ENCODE measurements at regions not wholly inside any gene's neighbourhood (a gene's known extent, or its start where the extent isn't known, plus 50 kb on each side); places are given as distances from the start of the nearest gene placed in this dataset.

GRCh38 chr3:177379045-177379444, 181.8 kb upstream of the TBL1XR1 start (continued):
- no peak for TF ChIP-seq GPBP1L1 (CRISPR knock-in tag; IDR thresholded peaks at IDR 0.05)

GRCh38 chr3:177381070-177381469, 183.8 kb upstream of the TBL1XR1 start:
- H2AFZ ChIP-seq (ENCODE audit: low read length), result no peak overlapping the region
- no peaks in the 10 kb centered on the region for H3K36me3 ChIP-seq (replicated peaks in 1 of 2; ENCODE audit: control insufficient read depth in 1 of 2, insufficient read depth in 2 of 2, low read length in 2 of 2)
- ATAC-seq (no peak), FAIRE-seq (no peak), DNase-seq (ENCODE audit: low spot score) (no peak)
- no peaks in the 10 kb centered on the region for H4K20me1 ChIP-seq (ENCODE audit: insufficient read depth, low read length)
- no peak overlapping the region for H3K9ac ChIP-seq (ENCODE audit: insufficient read depth, low read depth, low read length)
- H3K27ac ChIP-seq (ENCODE audit: extremely low read length, insufficient read depth, low read length), result no peak overlapping the region
- no peaks in the 10 kb centered on the region for H3K79me2 ChIP-seq (ENCODE audit: insufficient read depth, low read length)
- peaks cover 5% of the 10 kb centered on the region; the same call in 1 of the 2 replicates for H3K4me1 ChIP-seq (ENCODE audit: insufficient read depth, low read length)
- no peaks in the 10 kb centered on the region for H3K9me3 ChIP-seq (ENCODE audit: low read length)
- TF ChIP-seq MAFK (conservative IDR thresholded peaks at IDR 0.05 in 1 of 2, IDR thresholded peaks at IDR 0.05 in 1 of 2; ENCODE audit: low read length in 2 of 2), result peak; percentile 55 to 71
- TF ChIP-seq ZBTB21 (CRISPR knock-in tag; IDR thresholded peaks at IDR 0.05), result no peak
- peak; percentile 47; the same call in 1 of the 2 replicates for TF ChIP-seq MAFF (IDR thresholded peaks at IDR 0.05; ENCODE audit: low read depth, low read length)
- POLR2A ChIA-PET, result no interaction called here
- H3K27me3 ChIP-seq (ENCODE audit: control insufficient read depth in 1 of 2, insufficient read depth in 2 of 2, low read length in 2 of 2), result peaks cover 0 to 6% of the 10 kb centered on the region in 2 experiments; a peak in 1 of 5 replicates
- H3K4me2 ChIP-seq (ENCODE audit: low read depth, low read length), result no peak overlapping the region
- H3K4me3 ChIP-seq (replicated peaks in 1 of 3; ENCODE audit: insufficient read depth in 1 of 3, low read depth in 2 of 3, low read length in 3 of 3), result no peak overlapping the region
- no TSS peak for BruUV-seq (replicated peaks)
- in situ Hi-C loops (cut with HindIII; ENCODE audit: extremely low pct_ligation_motif_present, low pct_unique_long_range_greater_than_20kb), result no loop called here
- intact Hi-C loops (cut with micrococcal nuclease; ENCODE audit: unreplicated experiment), result no loop called here
- CTCF ChIA-PET (ENCODE audit: low intra/inter-chr PET ratio, low total read pairs), result no interaction called here

- Histone ChIP-seq H4K20me1 (ENCODE audit: insufficient read depth, low read length) (no peaks in the 10 kb centered on the region), H3K9me3 (ENCODE audit: low read length) (no peaks in the 10 kb centered on the region), H3K27me3 (ENCODE audit: control insufficient read depth in 1 of 2, insufficient read depth in 2 of 2, low read length in 2 of 2) (peaks cover 0 to 6% of the 10 kb centered on the region in 2 experiments; a peak in 1 of 5 replicates), H3K9ac (ENCODE audit: insufficient read depth, low read depth, low read length) (no peak overlapping the region), H3K36me3 (replicated peaks in 1 of 2; ENCODE audit: control insufficient read depth in 1 of 2, insufficient read depth in 2 of 2, low read length in 2 of 2) (no peaks in the 10 kb centered on the region), H3K4me2 (ENCODE audit: low read depth, low read length) (no peak overlapping the region), H2AFZ (ENCODE audit: low read length) (no peak overlapping the region), H3K27ac (ENCODE audit: extremely low read length, insufficient read depth, low read length) (no peak overlapping the region), H3K4me1 (ENCODE audit: insufficient read depth, low read length) (peaks cover 5% of the 10 kb centered on the region; the same call in 1 of the 2 replicates), H3K79me2 (ENCODE audit: insufficient read depth, low read length) (no peaks in the 10 kb centered on the region), H3K4me3 (replicated peaks in 1 of 3; ENCODE audit: insufficient read depth in 1 of 3, low read depth in 2 of 3, low read length in 3 of 3) (no peak overlapping the region)
- intact Hi-C loops (cut with micrococcal nuclease; ENCODE audit: unreplicated experiment) (no loop called here), in situ Hi-C loops (cut with HindIII; ENCODE audit: extremely low pct_ligation_motif_present, low pct_unique_long_range_greater_than_20kb) (no loop called here)
- ChIA-PET CTCF (ENCODE audit: low intra/inter-chr PET ratio, low total read pairs) (no interaction called here), POLR2A (no interaction called here)
- FAIRE-seq (no peak), ATAC-seq (no peak), DNase-seq (ENCODE audit: low spot score) (no peak)
- WGBS (ENCODE audit: low lambda C conversion rate), result 57% methylated on average over 7 of the region's 8 CpGs
- no peak for TF ChIP-seq ZNF121 (CRISPR knock-in tag; IDR thresholded peaks at IDR 0.05)
- TF ChIP-seq KAT2B (IDR thresholded peaks at IDR 0.05; ENCODE audit: borderline replicate concordance, low read depth, low read length), result no peak
- no peak for TF ChIP-seq HDAC2 (CRISPR knock-in tag; IDR thresholded peaks at IDR 0.05)
- no peak for TF ChIP-seq ZNF724P (CRISPR knock-in tag; IDR thresholded peaks at IDR 0.05; ENCODE audit: borderline replicate concordance)
- no peak for TF ChIP-seq ZNF674 (CRISPR knock-in tag; IDR thresholded peaks at IDR 0.05; ENCODE audit: low read depth)
- no peak for TF ChIP-seq TBL1XR1 (IDR thresholded peaks at IDR 0.05; ENCODE audit: borderline replicate concordance, low read length, partially characterized antibody)
- BruUV-seq (replicated peaks), result no TSS peak
These were observed 185.7 kb upstream of the TBL1XR1 start for GRCh38 chr3:177382944-177383343.
